HG03354 (cell line): ENCODE measurements at regions not wholly inside any gene's neighbourhood (a gene's known extent, or its start where the extent isn't known, plus 50 kb on each side); places are given as distances from the start of the nearest gene placed in this dataset.

Experiments used
- ATAC-seq: cut with Tn5 transposase; IDR thresholded peaks from one replicate; pipeline ENCODE4 v1.9.1; 2021; ENCODE audit warnings: mild to moderate bottlenecking; ENCODE audit not compliant: unreplicated experiment, poor library complexity, severe bottlenecking

DNA sequence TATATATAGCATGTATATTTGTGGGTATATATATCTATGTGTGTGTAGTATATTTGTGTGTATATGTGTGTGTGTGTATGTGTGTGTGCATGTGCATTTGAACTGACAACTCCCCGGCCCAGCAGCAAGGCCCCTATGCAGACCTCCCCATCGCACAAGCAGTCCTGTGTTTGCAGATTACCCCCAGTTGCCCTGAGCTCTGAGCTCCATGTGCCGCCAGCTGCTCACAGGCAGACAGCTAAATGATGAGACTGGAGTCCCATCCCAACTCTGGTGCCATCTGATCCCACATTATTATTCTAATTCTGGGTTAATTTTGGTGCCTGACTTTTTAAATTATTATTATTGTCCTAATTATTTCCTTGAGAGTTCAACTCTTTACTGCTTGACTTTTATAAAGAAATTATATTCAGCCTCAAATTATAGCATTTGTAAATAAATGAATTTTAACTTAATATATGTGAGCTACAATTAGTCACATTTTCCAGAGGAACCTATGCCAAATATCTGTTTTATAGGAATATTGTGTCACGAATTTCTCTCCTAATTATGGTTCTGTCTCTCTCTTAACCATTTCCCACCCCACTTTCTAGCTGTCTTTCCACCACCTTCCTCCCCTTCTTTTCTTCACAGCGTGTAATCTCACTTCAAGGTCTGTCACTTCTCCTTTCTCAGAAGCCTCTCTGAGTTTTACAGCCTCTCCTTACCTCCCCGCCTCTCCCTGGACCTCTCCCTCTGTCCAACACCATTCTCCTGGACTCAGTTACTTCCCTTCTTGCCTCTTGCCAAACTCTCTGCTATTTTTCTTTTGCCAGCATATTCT is 90.6 kb upstream of the SYNDIG1 start:
- ATAC-seq: no peak

GRCh38 chr20:24376311-24377099 is 92.9 kb upstream of the SYNDIG1 start:
- ATAC-seq: no peak

GRCh38 chr20:24373372-24373771 is 96.1 kb upstream of the SYNDIG1 start:
- ATAC-seq: no peak

- no peak for ATAC-seq
Measured at GRCh38 chr20:24370911-24371695, 98.3 kb upstream of the SYNDIG1 start.

- ATAC-seq: no peak
Measured at GRCh38 chr20:24370249-24370648, 99.2 kb upstream of the SYNDIG1 start.

- ATAC-seq: no peak
Measured at GRCh38 chr20:24368253-24368652, 101.2 kb upstream of the SYNDIG1 start.

DNA sequence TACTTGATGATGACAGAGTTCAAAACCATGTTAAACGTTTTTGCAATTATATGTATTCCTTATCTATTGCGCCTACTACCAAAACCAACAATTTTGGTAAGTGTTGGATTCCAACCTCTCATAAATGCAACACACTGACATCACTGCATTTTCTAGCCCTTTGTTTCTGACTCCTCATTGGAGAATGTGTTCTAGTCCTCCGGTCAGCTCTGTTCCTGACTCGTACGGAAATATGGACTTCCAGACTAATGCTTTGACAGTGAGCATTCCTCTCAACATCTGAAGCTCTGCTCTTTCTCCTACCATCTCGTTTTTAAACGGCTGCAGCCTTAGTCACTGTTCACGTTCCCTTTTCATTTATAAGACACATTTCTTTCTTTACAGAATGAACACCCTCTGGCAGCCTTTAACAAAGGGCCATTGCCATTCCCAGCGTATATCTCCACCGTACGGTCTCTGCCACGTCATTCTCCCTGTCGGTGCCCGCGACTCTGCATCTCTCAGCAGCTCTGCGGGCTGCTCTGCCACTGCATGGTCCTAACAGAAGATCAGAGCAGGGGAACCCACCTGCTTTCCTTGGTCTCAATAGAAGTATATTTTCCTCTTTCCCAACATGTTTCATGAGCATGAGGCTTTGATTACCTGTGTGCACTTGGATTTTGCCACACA is 103.0 kb upstream of the SYNDIG1 start:
- no peak for ATAC-seq

DNA sequence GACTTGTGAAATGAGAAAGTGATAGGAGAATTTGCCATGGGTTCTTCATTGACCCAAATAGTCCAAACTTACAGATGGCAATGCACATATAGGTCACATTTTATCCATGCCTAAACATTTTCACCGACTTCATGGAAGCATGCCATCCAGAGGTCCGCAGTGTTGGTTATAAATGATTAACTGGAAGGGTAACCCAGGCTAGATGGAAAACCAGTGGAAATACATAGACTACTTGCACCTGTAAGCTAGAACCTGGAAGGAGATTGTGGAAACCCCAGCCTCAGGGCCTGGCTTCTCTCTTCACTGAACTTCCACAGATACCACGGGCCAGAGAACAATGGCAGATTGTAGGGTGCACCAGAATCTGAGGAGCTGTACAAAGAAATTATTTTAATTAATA is 103.8 kb upstream of the SYNDIG1 start:
- no peak for ATAC-seq

GRCh38 chr20:24364482-24364881 is 104.9 kb upstream of the SYNDIG1 start:
- ATAC-seq: no peak

DNA sequence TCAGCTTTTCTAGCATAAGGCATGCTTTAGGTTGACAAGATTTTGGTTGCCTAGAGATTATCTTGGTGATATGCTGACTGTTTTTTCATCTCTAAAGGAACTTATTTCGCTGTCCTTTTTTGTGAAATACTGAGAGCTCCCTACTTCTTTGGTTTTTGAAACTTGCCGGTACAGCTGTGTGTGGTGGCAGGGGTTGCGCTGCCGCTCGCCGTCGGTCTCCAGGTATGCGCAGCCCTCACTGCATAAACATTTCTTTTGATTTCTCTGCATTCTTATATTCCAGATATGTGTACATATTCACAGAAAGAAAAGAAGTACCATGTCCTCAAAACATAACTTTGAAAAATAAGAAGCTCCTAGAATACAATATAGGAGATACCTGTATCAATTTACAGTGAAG is 106.4 kb upstream of the SYNDIG1 start:
- no peak for ATAC-seq

GRCh38 chr20:24362080-24362479 is 107.3 kb upstream of the SYNDIG1 start:
- ATAC-seq: no peak

GRCh38 chr20:24361541-24361940 is 107.9 kb upstream of the SYNDIG1 start:
- no peak for ATAC-seq

GRCh38 chr20:24360531-24360930 is 108.9 kb upstream of the SYNDIG1 start:
- ATAC-seq: no peak

GRCh38 chr20:24359321-24360027 is 110.0 kb upstream of the SYNDIG1 start:
- ATAC-seq: no peak

- no peak for ATAC-seq
Measured at GRCh38 chr20:24357931-24358330, 111.5 kb upstream of the SYNDIG1 start.

GRCh38 chr20:24357177-24357576 is 112.3 kb upstream of the SYNDIG1 start:
- ATAC-seq: no peak

DNA sequence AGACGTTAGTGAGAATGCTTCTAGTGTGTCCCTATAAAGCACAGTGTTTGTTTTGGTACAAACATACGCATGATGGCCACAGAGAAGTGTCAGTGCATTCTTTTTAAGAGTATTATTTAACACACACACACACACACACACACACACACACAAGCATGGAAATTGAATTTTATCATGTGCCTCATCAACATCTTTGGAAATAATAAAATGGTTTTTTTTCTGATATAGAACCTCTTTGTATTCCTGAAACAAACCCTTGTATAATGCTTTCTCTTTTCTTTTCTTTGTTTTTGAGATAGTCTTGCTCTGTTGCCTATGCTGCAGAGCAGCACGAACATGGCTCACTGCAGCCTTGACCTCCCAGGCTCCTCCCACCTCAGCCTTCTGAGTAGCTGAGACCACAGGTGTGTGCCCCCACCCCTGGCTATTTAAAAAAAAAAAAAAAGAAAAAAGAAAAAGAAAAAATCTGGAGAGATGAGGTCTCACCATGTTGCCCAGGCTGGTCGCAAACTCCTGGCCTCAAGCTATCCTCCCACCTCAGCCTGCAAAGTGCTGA is 116.2 kb upstream of the SYNDIG1 start:
- ATAC-seq: no peak

- no peak for ATAC-seq
Measured at GRCh38 chr20:24350923-24351368, 118.5 kb upstream of the SYNDIG1 start.

DNA sequence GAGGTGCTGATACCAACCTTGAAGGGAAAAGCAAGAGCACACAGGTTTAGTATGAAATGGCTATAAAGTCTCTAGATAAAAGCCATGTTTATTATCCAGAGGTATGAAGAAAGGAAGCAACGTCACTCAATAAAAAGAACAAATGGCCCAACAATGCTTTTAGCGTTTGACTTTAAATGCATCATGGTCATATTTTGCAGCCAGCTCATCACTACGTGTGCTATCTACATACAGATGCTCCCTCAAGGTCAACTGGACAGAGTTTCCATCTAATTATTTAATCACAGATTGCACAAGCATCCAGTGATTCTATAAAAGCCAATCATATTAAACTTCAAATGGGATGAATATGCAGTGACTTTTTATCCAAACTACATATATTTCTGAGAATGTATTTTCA is 127.6 kb upstream of the SYNDIG1 start:
- ATAC-seq: no peak
